GM12891 (cell line): ENCODE measurements at regions not wholly inside any gene's neighbourhood (a gene's known extent, or its start where the extent isn't known, plus 50 kb on each side); places are given as distances from the start of the nearest gene placed in this dataset.

ENCODE experiments used
- POLR2A ChIP-seq: IDR thresholded peaks from 2 replicates; pipeline ENCODE4 v1.6.1; 2011; ENCODE audit warnings: low read depth, low read length, control low read depth
- POLR2AphosphoS5 ChIP-seq: IDR thresholded peaks from 2 replicates; pipeline ENCODE4 v1.6.1; 2011; ENCODE audit warnings: low read depth, low read length, control low read depth
- TAF1 ChIP-seq: IDR thresholded peaks from 2 replicates; pipeline ENCODE4 v1.6.1; 2011; ENCODE audit warnings: low read depth, low read length, control low read depth

- TF ChIP-seq POLR2AphosphoS5 (no peak), POLR2A (no peak), TAF1 (no peak)
Observed at GRCh38 chr5:3695818-3696217, 100.2 kb downstream of the IRX1 start.
